ENCODE measurements at regions not wholly inside any gene's neighbourhood (a gene's known extent, or its start where the extent isn't known, plus 50 kb on each side); places are given as distances from the start of the nearest gene placed in this dataset.

GRCh38 chr12:124456133-124456651 is 111.2 kb downstream of the NCOR2 start:
- no peak for DNase-seq

DNA sequence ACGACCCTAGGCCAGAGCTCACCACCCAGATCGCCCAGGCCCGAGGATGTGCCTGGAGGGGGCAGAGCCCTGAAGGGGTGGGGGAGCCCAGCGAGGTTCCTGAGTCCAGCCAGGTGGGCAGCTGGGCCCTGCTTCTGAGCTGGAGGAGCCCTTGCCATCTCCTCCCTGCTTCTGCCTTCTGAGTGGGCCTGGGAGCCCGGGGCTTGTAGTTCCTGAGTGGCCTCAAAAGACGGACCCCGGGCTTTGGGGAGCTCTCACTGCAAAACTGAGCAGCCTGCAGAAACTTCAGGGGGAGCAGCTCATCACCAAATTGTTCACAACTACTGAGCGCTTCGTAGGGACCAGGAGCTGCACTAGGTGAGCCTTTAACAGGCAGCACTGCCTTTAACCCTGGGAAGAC is 112.1 kb downstream of the NCOR2 start:
- DNase-seq: no peak

- no peak for DNase-seq
Observed at GRCh38 chr12:124454735-124455134, 112.7 kb downstream of the NCOR2 start.

- no peak for DNase-seq
Observed at GRCh38 chr12:124454352-124454725, 113.1 kb downstream of the NCOR2 start.

DNA sequence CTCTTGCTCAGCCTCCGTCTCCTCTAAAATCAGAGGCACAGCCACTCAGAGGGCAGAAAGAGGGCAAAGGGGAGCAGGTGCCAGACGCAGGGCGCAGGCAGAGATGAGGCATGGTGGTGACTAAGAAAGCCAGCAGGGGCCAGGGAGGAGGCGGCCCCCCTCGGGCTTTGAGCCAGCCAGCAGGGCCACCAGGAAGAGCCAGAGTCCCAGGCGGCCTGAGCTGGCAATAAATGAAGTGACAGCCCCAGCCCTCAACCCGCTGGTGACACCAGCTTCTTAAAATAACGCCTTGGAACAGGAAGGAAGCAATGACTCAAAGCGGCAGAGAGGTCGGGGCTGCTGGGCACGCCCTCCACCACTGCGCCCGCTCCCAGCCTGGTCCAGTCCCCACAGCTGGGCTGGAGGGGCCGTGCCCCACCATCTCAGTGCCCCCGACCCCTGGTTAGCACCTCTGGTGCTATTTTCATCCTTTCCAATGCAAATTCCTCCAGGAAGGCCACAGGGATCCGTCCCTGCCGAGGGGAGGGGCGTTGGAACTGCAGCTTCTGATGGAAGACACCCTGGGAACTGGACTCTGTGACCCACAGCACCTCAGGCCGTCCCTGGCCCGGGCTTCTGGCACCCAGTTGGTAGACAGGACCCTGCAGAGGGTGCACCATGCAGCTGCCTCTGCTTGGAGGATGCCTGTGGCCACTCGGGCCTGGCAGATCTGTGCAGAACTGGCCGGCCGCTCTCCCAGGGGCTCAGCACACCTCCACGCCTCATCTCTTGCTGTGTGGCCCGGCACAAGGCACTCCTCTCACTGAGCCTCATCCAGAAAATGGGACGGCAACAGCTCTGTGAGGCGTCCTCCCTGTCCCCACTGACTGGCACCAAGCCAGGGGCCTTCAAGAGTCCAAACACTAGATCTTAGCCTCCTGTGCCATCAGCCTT is 113.7 kb downstream of the NCOR2 start:
- DNase-seq: no peak

GRCh38 chr12:124452576-124453331 is 114.7 kb downstream of the NCOR2 start:
- DNase-seq: no peak

DNA sequence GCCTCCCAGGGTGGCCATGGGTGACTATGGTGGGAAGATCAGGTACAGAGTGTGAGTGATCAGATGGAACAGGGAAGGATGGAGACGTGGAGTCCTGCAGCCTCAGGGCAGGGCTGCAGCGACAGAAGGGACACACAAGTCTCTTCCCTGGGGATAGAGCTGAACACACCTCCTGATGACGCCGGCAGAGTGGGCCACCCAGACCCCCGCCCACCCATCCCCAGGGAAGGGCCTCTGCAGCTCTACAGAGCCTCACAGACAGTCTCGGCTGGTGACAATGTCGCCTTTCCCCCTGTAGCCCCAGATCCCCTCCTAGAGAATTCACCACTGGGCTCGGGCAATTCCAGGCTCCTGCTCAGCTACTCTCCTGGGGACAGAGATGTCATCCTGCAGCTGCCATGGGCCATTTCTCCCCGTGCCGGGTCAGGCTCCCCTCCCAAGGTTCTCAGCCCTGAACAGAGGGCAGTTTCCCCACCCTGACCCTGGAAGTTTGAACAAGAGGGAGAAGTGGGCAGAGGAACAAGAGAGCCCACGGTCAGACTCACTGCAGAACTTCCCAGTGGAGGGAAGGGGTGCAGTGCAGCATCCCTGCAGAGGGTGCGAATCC is 115.7 kb downstream of the NCOR2 start:
- DNase-seq: no peak

GRCh38 chr12:124451016-124451415 is 116.4 kb downstream of the NCOR2 start:
- no peak for DNase-seq

DNA sequence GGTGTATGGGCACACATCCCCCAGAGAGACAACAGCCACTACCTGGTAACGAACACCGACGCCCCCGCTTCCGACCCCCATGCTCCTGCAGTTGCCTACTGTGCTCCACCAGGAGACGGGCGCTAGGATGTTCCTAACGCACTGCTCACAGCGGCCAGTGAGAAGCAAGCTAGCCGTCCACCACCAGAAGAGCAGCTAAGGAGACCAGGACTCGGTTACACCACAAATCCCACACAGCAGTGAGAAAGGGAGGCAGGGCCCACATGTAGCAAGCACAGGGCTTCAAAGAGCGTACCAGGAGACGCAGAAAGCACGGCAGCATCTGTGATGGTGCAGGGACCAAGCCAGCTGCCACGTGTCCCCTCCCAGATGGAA is 117.0 kb downstream of the NCOR2 start:
- DNase-seq: no peak

DNA sequence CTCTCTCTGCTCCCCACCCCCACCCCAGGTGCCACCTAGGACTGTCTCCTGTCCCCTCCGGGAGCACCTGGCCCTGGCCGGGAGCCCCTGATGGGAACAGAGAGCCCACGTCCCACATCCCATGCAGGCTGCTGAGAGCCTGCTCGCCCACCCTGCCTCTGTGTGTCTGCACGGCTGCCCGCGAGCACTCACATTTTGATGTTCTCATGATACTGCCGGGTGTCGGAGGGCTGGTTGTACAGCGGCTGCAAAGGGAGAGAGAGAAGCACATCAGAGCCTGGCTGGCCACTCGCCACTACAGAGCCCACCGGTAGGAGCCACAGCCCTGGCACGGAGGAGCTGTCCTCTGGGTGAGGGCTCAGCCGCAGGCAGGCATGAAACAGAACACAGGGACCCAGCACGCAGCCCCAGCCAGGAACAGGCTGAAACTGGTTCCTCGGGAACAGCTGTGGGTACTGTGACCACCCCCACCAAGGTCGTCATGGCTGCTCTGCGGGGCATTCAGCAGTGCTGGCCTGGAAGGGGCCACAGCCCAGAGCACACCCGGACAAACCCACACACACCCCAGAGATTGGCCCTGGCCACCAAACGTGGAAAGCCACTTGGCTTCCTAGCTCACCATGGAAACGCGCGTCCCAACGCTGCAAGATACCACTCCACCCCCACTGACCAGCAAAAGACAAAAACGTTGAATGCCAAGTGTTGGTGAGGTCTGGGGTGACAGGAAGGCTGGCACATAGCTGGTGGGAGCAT is 117.6 kb downstream of the NCOR2 start:
- no peak for DNase-seq

- DNase-seq: no peak
Observed at GRCh38 chr12:124448955-124449622, 118.3 kb downstream of the NCOR2 start.

DNA sequence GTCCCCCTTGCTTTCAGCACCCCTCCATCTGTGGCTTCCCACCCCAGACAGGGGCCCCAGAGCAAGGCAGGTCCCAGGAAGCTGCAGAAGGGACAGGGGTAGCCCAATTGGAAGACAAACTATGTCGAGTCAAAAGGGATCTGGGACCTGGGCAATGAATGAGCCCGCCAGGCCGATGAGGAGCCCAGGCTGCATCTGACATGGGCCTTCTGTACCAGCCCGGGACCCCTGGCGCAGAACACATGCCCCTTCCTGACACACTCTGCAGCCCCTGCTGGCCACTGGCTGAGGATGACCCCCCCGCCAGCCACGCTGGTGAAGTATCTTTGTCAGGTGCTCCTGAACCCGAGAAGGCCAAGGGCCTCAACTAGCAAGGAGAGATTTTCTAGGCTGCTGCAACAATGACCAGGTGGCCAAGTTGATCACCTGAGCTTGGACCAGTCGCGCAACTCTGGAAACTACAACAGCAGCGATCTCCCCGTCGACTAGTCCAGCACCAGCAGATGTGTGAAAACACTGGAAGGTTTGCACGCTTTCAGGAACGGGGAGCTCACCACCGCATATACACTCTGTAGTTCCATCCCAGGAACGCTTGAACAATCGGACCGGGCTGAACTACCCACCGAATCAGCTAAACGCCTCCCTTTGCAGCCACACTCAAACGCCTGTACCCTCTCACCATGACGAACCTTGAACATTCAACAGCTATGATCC is 119.0 kb downstream of the NCOR2 start:
- DNase-seq: no peak

GRCh38 chr12:124446364-124446763 is 121.0 kb downstream of the NCOR2 start:
- no peak for DNase-seq

DNA sequence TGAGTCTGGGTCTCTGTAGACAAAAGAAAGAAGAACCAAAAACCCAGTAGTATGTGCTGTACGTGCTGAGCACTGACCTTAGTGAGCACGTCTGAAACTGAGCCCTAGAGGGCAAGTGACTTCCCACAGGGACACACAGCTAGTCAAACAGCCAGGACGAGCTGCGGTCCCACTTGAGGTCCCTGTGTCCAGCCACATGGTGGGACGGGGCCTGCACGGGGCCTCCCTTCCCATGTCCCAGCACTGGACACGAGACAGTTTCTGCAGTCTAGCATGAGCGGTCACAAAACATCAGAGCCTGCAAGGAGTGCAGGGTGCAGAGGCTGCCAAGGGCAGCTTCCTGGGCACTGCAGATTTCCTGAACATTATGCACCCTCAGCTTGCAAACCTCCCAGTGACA is 121.6 kb downstream of the NCOR2 start:
- DNase-seq: no peak

GRCh38 chr12:124445121-124445718 is 122.2 kb downstream of the NCOR2 start:
- no peak for DNase-seq

DNA sequence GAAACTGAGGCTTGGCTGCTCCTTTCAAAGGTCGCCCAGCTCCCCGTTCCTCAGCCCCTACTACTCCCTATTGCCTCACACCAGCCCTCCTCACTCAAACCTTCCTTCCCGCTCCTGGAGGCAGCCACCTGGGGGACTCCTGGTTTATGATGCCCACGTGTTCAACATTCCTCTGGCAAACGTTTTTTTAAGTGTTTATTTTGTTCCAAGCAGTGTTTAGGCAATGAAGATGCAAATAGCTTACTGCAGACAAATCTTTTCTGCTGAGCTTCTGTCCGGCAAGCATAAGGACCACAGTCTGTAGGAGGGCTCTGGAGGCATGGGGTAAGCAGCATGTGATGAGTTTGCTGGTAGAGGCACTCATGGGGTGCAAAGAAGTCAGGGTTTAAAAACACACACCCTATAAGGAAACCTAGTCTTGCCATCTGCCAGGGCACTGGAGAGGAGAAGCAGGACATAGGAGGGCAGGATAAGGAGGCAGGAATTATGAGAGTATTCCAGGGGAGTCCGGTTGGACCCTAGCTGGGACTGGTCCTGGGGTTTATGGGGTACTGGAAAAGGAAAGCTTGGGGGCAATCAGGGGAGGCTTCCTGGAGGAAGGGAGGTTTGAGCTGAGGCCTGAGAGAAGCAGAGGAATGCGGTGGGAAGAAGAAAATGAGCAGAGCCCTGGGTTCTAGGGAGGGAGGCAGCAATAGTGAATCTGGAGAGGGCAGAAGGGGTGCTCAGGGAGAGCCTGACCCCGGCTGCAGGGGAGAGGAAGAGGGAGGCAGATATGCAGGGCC is 123.3 kb downstream of the NCOR2 start:
- no peak for DNase-seq

DNA sequence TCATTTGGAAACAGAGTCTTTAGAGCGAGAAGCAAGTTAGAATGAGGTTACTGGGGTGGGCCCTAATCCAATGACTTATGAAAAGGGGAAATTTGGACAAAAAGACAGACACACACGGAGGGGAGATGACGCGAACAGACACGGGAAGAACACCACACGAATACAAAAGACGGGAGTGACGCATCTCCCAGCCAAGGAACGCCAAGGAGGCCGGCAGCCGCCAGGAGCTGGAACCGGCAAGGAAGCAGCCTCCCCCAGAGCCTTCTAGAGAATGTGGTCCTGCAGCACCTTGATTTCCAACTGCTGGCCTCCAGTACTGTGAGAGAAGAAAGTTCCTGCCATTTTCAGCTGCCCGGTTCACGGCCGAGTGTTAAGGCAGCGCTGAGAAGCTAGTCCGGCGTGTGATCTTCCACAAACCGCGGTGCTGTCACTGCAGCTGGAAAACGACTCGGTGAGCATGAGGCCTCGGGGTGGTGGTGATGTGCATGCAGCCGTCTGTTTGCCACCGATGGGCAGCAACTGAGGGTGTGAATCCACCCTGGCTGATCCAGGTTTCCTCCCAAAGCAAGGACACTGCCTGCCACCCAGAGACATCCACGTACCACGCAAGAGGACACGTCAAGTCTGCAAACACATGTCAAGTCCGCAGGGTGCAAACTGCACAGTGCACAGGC is 124.5 kb downstream of the NCOR2 start:
- DNase-seq: no peak

DNA sequence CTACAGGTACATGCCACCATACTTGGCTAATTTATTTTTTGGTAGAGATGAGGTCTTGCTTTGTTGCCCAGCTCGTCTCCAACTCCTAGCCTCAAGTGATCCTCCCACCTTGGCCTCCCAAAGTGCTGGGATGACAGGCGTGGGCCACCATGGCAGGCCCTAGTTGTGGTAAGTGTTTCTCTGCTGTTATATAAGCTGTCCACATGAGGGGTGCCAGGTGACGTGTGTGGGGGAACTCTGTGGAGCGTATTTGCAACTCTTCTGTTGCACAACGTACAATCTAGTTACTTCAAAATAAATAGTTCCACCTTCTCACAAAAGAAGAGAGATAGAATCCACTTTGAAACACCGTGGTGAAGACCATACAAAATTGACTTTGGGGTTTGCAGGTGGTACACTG is 125.1 kb downstream of the NCOR2 start:
- no peak for DNase-seq

DNA sequence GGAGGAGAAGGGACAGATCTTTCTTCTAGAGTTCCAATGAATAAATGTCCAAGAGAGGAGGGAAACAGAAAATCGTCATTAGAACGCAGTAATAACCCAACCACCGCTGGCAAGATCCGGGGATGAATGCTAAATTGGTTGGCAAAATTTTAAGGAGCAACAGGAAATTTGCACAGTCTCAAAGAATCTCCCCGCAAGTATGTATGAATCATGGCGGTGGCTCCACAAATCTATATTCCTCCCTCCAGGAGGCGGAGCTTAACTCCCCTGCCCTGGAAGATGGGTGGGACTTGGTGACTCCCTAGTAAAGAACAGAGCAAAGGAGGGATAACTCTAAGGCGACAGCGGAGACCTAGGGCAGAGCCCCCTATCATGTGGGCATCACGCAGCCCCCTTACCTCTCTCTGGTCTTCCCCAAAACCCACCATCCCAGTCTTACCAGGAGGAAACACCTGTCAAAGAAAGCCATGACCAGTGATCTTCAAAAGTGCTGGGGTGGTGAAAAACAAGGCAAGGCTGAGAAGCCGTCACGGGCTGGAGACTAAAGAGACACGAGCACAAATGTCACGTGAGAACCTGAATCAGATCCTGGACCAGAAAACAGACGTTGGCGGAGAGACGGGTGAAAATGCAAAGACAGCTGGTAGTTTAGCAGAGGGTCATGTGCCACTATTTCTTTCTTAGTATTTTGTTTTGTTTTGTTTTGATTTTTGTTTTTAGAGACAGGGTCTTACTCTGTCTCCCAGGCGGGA is 125.8 kb downstream of the NCOR2 start:
- no peak for DNase-seq
